Fibroblast of the aortic adventitia (primary cell): ENCODE measurements at regions not wholly inside any gene's neighbourhood (a gene's known extent, or its start where the extent isn't known, plus 50 kb on each side); places are given as distances from the start of the nearest gene placed in this dataset.

Experiments
- DNase-seq: peaks from one replicate; pipeline ENCODE4 v3.0.0-alpha.2; 2010; ENCODE audit warnings: low read depth
- H3K4me3 ChIP-seq: 2 replicates; pipeline ENCODE4 v1.5.1; 2011; ENCODE audit warnings: low read depth, mild to moderate bottlenecking, control low read depth, low read length, moderate library complexity
- CTCF ChIP-seq: IDR thresholded peaks from 2 replicates; pipeline ENCODE4 v1.5.1; 2011; ENCODE audit warnings: mild to moderate bottlenecking, low read length, control low read depth, inconsistent platforms; ENCODE audit not compliant: insufficient read depth

DNA sequence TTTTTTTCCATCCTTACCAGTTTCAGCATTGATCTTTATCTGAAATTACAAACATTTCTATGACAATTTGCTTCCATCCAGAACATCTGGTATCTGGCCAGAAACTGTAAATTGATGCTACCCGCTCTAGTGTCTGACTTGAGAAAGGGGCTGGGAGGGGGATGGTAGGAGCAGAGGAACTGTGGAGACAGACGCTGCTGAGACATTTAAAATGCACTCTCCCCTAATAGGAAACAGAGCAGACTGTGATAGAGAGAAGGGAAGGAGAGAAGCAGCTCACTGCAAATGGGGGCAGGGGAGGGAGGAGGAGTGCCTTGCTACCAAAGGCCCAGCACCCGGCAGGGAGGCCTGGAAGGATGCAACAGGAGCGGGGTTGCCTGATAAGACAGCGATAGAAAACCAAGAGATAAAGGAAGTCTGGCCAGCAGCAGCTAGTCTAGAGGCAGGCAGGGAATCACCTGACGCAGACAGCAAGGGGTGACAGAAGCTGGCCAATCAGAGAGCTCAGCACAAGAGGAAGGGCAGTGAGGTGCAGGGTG, 195.5 kb upstream of the NFIA start:
- DNase-seq, result no peak
- no peak for TF ChIP-seq CTCF
- H3K4me3 ChIP-seq, result no peak overlapping the region

- TF ChIP-seq CTCF, result no peak
- no peak overlapping the region for H3K4me3 ChIP-seq
- DNase-seq, result no peak
Observed at GRCh38 chr1:60886090-60886489, 196.3 kb upstream of the NFIA start.

GRCh38 chr1:60880202-60880601, 202.2 kb upstream of the NFIA start:
- no peak for TF ChIP-seq CTCF
- DNase-seq, result no peak
- no peak overlapping the region for H3K4me3 ChIP-seq

GRCh38 chr1:60878323-60878722, 204.0 kb upstream of the NFIA start:
- DNase-seq, result no peak
- no peak for TF ChIP-seq CTCF
- no peak overlapping the region for H3K4me3 ChIP-seq

DNA sequence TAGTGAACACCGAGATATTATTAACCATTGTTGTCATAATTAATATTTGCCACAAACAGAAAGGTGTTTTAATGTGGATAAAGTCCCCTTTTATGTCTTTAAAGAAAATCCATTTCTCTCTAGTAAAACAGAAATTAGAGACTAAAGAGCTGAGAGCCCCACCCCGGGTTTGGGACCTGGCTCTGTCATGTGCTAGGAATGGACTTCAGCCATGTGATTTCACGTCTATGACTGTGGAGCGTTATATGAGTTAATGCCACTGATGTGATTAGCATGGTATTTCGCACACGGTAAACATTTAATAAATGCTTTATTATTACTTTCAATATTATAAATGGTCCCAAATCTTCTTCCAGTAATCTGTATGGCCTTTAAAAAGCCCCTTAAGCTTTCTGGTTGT, 205.0 kb upstream of the NFIA start:
- no peak for DNase-seq
- no peak overlapping the region for H3K4me3 ChIP-seq
- TF ChIP-seq CTCF, result no peak

DNA sequence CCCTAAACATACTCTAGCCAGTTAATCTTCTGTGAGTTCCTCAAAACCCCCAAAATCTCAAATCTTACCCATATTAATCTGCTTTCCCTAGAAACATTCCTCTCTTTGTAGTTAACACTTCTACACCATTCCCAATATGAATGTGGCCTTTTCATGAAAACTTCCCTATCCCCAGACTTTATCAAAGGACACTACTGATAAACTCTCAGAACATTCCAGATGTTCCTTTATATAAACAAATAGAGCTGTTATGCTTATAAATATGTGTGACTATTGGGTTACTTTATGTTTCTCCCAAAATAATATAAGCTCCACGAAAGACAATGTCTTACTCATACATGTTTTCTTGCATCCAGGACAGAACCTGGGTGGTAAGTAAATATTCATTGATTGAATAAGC, 205.4 kb upstream of the NFIA start:
- no peak for DNase-seq
- no peak for TF ChIP-seq CTCF
- H3K4me3 ChIP-seq, result no peak overlapping the region

DNA sequence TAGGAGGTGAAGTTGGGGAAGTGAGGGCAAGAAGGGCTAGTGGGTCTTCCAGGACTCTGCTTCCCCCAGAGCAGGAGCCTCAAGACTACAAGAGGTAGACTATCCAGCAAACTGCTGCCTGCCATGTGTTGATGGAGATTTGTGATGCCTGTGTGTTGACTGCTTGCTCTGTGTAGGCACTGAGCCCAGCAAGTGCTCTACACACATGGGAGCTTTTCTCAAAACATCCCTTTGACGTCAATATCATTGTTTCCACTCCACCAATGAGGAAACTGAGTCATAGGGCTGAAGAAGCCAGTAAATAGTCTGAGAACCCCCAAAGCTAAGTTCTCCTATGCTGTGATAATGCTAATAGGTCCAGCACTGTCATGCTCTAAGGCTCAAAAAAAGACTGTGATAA, 207.2 kb upstream of the NFIA start:
- TF ChIP-seq CTCF, result no peak
- H3K4me3 ChIP-seq, result no peak overlapping the region
- peak; percentile 35 for DNase-seq
